IMR-90 (cell line): ENCODE measurements at regions not wholly inside any gene's neighbourhood (a gene's known extent, or its start where the extent isn't known, plus 50 kb on each side); places are given as distances from the start of the nearest gene placed in this dataset.

Source experiments
- ATAC-seq: fragments of 200-7000 bp; cut with Tn5 transposase; 2 replicates; pipeline ENCODE4 v1.9.1; 2020; ENCODE audit warnings: low read depth, mild to moderate bottlenecking, moderate library complexity
- BruUV-seq: library from RNA; stranded (reverse); fragments of 400-500 nt; replicated peaks from 2 replicates; lab custom pipeline; 2021; lab: Mats Ljungman, UMichigan
- CTCF ChIA-PET: fragments of 300-600 bp; formaldehyde crosslinking; extraction: SDS; loops from one replicate; lab custom pipeline; 2021; ENCODE audit warnings: antibody characterized with exemption; lab: Yijun Ruan, JAX
- POLR2A ChIA-PET: fragments of 300-600 bp; sonication (Branson Sonifier 250); formaldehyde crosslinking; loops from one replicate; lab custom pipeline; 2022; ENCODE audit warnings: antibody characterized with exemption; ENCODE audit not compliant: unreplicated experiment; lab: Charles Lee
- DNase-seq: peaks from one replicate; pipeline ENCODE4 v3.0.0; 2013
- H2AFZ ChIP-seq: replicated peaks from 2 replicates; pipeline ENCODE3; 2013; ENCODE audit warnings: low read length, mild to moderate bottlenecking; ENCODE audit not compliant: poor library complexity
- H2AK5ac ChIP-seq: 2 replicates; pipeline ENCODE4 v1.6.1; 2013; ENCODE audit warnings: low read depth, low read length, inconsistent platforms
- H2AK9ac ChIP-seq: replicated peaks from 2 replicates; pipeline ENCODE3; 2013; ENCODE audit warnings: mild to moderate bottlenecking, low read depth, low read length, moderate library complexity; ENCODE audit not compliant: poor library complexity
- H2BK120ac ChIP-seq: 2 replicates; pipeline ENCODE4 v1.6.1; 2013; ENCODE audit warnings: low read depth, low read length, inconsistent platforms
- H2BK15ac ChIP-seq: 3 replicates; pipeline ENCODE4 v1.6.1; 2013; ENCODE audit warnings: low read depth, low read length, inconsistent platforms
- H2BK20ac ChIP-seq: 2 replicates; pipeline ENCODE4 v1.6.1; 2013; ENCODE audit warnings: low read depth, mild to moderate bottlenecking, inconsistent platforms, low read length, moderate library complexity
- H2BK5ac ChIP-seq: 2 replicates; pipeline ENCODE4 v1.6.1; 2013; ENCODE audit warnings: mild to moderate bottlenecking, low read depth, low read length, inconsistent platforms; ENCODE audit not compliant: poor library complexity, severe bottlenecking
- H3K14ac ChIP-seq: replicated peaks from 2 replicates; pipeline ENCODE4 v1.6.1; 2013; ENCODE audit warnings: low read depth, low read length, inconsistent platforms
- H3K18ac ChIP-seq: 2 replicates; pipeline ENCODE4 v1.6.1; 2013; ENCODE audit warnings: low read depth, low read length, control low read depth
- H3K23ac ChIP-seq: 2 replicates; pipeline ENCODE4 v1.6.1; 2013; ENCODE audit warnings: low read depth, low read length, inconsistent platforms
- H3K27ac ChIP-seq: 2 replicates; pipeline ENCODE4 v1.5.1; 2013; ENCODE audit warnings: mild to moderate bottlenecking, control low read depth, low read length; ENCODE audit not compliant: insufficient read depth
- H3K27me3 ChIP-seq: 2 replicates; pipeline ENCODE4 v1.6.1; 2013; ENCODE audit warnings: low read length; ENCODE audit not compliant: control insufficient read depth, insufficient read depth
- H3K36me3 ChIP-seq: 2 replicates; pipeline ENCODE4 v1.6.1; 2013; ENCODE audit warnings: low read length, mixed read lengths; ENCODE audit not compliant: control insufficient read depth, insufficient read depth
- H3K4ac ChIP-seq: 2 replicates; pipeline ENCODE4 v1.6.1; 2013; ENCODE audit warnings: low read depth, low read length, inconsistent platforms
- H3K4me1 ChIP-seq: 2 replicates; pipeline ENCODE4 v1.6.1; 2013; ENCODE audit warnings: low read length, mixed read lengths; ENCODE audit not compliant: control insufficient read depth, insufficient read depth
- H3K4me2 ChIP-seq: 2 replicates; pipeline ENCODE4 v1.6.1; 2013; ENCODE audit warnings: low read depth, mild to moderate bottlenecking, control low read depth, low read length, moderate library complexity
- H3K4me3 ChIP-seq: 2 replicates; pipeline ENCODE4 v1.5.1; 2013; ENCODE audit warnings: low read depth, mild to moderate bottlenecking, control low read depth, low read length, moderate library complexity; ENCODE audit not compliant: insufficient read depth
- H3K56ac ChIP-seq: 2 replicates; pipeline ENCODE4 v1.6.1; 2013; ENCODE audit warnings: low read length, inconsistent platforms; ENCODE audit not compliant: insufficient read depth; ENCODE audit errors: extremely low read depth
- H3K79me1 ChIP-seq, 2 experiments: 2 replicates each; pipeline ENCODE4 v1.6.1; 2013; ENCODE audit warnings: low read length in 2 of 2, inconsistent platforms in 1 of 2, low read depth in 1 of 2
- H3K9ac ChIP-seq: 2 replicates; pipeline ENCODE4 v1.6.1; 2013; ENCODE audit warnings: low read depth, low read length, control low read depth
- H3K9me1 ChIP-seq: 2 replicates; pipeline ENCODE4 v1.6.1; 2013; ENCODE audit warnings: low read length, inconsistent platforms; ENCODE audit not compliant: insufficient read depth
- H3K9me3 ChIP-seq: 2 replicates; pipeline ENCODE4 v1.6.1; 2013; ENCODE audit warnings: low read length; ENCODE audit not compliant: control insufficient read depth, insufficient read depth
- H4K20me1 ChIP-seq: 2 replicates; pipeline ENCODE4 v1.6.1; 2013; ENCODE audit warnings: low read length, inconsistent platforms; ENCODE audit not compliant: insufficient read depth
- H4K5ac ChIP-seq: 2 replicates; pipeline ENCODE4 v1.6.1; 2013; ENCODE audit warnings: mild to moderate bottlenecking, low read depth, low read length, control low read depth
- H4K8ac ChIP-seq, 2 experiments: 2 replicates each; pipeline ENCODE4 v1.6.1; 2013; ENCODE audit warnings: low read depth in 2 of 2, low read length in 2 of 2, control low read depth in 1 of 2, inconsistent platforms in 1 of 2
- H4K91ac ChIP-seq: 2 replicates; pipeline ENCODE4 v1.6.1; 2013; ENCODE audit warnings: low read depth, low read length, inconsistent platforms; ENCODE audit not compliant: insufficient read depth
- CHD1 ChIP-seq: IDR thresholded peaks from 2 replicates; pipeline ENCODE4 v1.6.1; 2012; ENCODE audit warnings: low read depth, low read length, improper control_type of control experiment
- FOS ChIP-seq: fragments of 150-350 bp; IDR thresholded peaks from 2 replicates; pipeline ENCODE4 v1.6.1; 2016; ENCODE audit warnings: low read depth, low read length
- MAFK ChIP-seq: IDR thresholded peaks from 2 replicates; pipeline ENCODE4 v1.6.1; 2012; ENCODE audit warnings: low read depth, low read length, improper control_type of control experiment
- RAD21 ChIP-seq: IDR thresholded peaks from 2 replicates; pipeline ENCODE4 v1.6.1; 2012; ENCODE audit warnings: low read length, improper control_type of control experiment
- RCOR1 ChIP-seq: IDR thresholded peaks from 2 replicates; pipeline ENCODE4 v1.6.1; 2012; ENCODE audit warnings: mild to moderate bottlenecking, low read length, improper control_type of control experiment; ENCODE audit not compliant: insufficient replicate concordance
- SMC3 ChIP-seq: fragments of 150-350 bp; IDR thresholded peaks from 2 replicates; pipeline ENCODE4 v1.6.1; 2016; ENCODE audit warnings: low read depth, mild to moderate bottlenecking, antibody characterized with exemption, low read length, moderate library complexity
- WGBS, 2 experiments: methylation state at CpG; one replicate each; pipeline versions ENCODE4 v1.1.5 to v1.1.7; 2013; ENCODE audit warnings: missing lambda C conversion rate in 2 of 2; ENCODE audit not compliant: insufficient read length in 1 of 2; ENCODE audit errors: extremely low coverage in 2 of 2; 5-methylcytosine and 5-hydroxymethylcytosine counted together
- dilution Hi-C: fragments of 300-500 bp; cut with HindIII; formaldehyde crosslinking; loops from one replicate; pipeline ENCODE4 v1.14.3; 2018; ENCODE audit warnings: low sequenced_read_pairs; ENCODE audit not compliant: unreplicated experiment
- in situ Hi-C: fragments of 300-500 bp; cut with MboI; formaldehyde crosslinking; loops from 3 replicates; pipeline ENCODE4 v1.14.3; 2019; ENCODE audit warnings: low sequenced_read_pairs, inconsistent platforms, mixed read lengths
- intact Hi-C: fragments of 100-400 bp; cut with micrococcal nuclease; formaldehyde crosslinking; loops from 2 replicates; pipeline ENCODE4 v1.10.0; 2022
- TF ChIP-seq, protein P1 (sequence below): fragments of 150-350 bp; IDR thresholded peaks from 2 replicates; pipeline ENCODE4 v1.6.1; 2016; ENCODE audit warnings: low read depth, mild to moderate bottlenecking, low read length, moderate library complexity, borderline replicate concordance
- TF ChIP-seq, protein P2 (sequence below): conservative IDR thresholded peaks from 2 replicates; pipeline ENCODE4 v1.5.1; 2012; ENCODE audit warnings: mild to moderate bottlenecking, low read depth, low read length, improper control_type of control experiment
- TF ChIP-seq, protein P3 (sequence below): fragments of 150-350 bp; IDR thresholded peaks from 2 replicates; pipeline ENCODE4 v1.6.1; 2017; ENCODE audit warnings: mild to moderate bottlenecking, antibody characterized with exemption, low read length, low read depth

DNA sequence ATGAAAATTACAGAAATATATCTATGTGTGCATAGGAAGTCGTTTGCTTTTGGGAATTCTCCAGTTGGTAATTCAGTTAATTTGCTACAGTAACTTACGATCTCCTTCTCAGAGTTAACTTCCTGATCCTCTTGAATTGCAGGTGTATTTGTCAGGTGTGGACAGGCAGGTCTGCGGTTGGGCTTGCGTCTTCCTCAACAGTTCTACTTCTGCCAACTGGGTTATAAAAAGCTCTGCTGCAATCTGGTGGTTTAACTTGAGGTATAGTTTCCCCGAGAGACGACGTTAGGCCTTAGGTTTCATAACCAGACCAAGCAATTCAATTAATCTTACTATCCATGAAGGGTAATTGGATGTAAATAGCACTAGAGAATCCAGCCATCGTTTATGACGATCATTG, 88.2 kb downstream of the GABPA start:
- CTCF ChIA-PET: no interaction called here
- POLR2A ChIA-PET: no interaction called here
- TF ChIP-seq, protein P1, sequence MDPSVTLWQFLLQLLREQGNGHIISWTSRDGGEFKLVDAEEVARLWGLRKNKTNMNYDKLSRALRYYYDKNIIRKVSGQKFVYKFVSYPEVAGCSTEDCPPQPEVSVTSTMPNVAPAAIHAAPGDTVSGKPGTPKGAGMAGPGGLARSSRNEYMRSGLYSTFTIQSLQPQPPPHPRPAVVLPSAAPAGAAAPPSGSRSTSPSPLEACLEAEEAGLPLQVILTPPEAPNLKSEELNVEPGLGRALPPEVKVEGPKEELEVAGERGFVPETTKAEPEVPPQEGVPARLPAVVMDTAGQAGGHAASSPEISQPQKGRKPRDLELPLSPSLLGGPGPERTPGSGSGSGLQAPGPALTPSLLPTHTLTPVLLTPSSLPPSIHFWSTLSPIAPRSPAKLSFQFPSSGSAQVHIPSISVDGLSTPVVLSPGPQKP: no peak
- TF ChIP-seq CHD1 (no peak), FOS (no peak), RAD21 (no peak), RCOR1 (no peak), MAFK (no peak), SMC3 (no peak)
- TF ChIP-seq, protein P2, sequence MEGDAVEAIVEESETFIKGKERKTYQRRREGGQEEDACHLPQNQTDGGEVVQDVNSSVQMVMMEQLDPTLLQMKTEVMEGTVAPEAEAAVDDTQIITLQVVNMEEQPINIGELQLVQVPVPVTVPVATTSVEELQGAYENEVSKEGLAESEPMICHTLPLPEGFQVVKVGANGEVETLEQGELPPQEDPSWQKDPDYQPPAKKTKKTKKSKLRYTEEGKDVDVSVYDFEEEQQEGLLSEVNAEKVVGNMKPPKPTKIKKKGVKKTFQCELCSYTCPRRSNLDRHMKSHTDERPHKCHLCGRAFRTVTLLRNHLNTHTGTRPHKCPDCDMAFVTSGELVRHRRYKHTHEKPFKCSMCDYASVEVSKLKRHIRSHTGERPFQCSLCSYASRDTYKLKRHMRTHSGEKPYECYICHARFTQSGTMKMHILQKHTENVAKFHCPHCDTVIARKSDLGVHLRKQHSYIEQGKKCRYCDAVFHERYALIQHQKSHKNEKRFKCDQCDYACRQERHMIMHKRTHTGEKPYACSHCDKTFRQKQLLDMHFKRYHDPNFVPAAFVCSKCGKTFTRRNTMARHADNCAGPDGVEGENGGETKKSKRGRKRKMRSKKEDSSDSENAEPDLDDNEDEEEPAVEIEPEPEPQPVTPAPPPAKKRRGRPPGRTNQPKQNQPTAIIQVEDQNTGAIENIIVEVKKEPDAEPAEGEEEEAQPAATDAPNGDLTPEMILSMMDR: no peak
- TF ChIP-seq, protein P3, sequence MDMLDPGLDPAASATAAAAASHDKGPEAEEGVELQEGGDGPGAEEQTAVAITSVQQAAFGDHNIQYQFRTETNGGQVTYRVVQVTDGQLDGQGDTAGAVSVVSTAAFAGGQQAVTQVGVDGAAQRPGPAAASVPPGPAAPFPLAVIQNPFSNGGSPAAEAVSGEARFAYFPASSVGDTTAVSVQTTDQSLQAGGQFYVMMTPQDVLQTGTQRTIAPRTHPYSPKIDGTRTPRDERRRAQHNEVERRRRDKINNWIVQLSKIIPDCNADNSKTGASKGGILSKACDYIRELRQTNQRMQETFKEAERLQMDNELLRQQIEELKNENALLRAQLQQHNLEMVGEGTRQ: no peak
- in situ Hi-C loops (no loop called here), dilution Hi-C loops (no loop called here), intact Hi-C loops (no loop called here)
- Histone ChIP-seq H3K4ac (no peak overlapping the region), H3K4me3 (no peak overlapping the region), H2AK5ac (no peak overlapping the region), H2AK9ac (no peak overlapping the region), H3K23ac (no peak overlapping the region), H4K20me1 (no peaks in the 10 kb centered on the region), H3K79me1 (no peaks in the 10 kb centered on the region), H3K27ac (no peak overlapping the region), H3K27me3 (no peaks in the 10 kb centered on the region; the same call in none of the 2 replicates), H3K18ac (no peak overlapping the region), H2BK5ac (no peak overlapping the region), H4K91ac (no peak overlapping the region), H3K9me3 (no peaks in the 10 kb centered on the region), H3K4me1 (no peaks in the 10 kb centered on the region), H4K8ac (no peak overlapping the region), H3K4me2 (no peak overlapping the region), H3K36me3 (no peaks in the 10 kb centered on the region), H3K56ac (no peak overlapping the region), H2BK15ac (no peak overlapping the region), H2AFZ (no peak overlapping the region), H2BK120ac (no peak overlapping the region), H3K14ac (no peak overlapping the region), H3K9me1 (no peaks in the 10 kb centered on the region), H4K5ac (no peak overlapping the region), H3K9ac (no peak overlapping the region), H2BK20ac (no peak overlapping the region)
- no peak for ATAC-seq
- WGBS, 2 experiments: no CpG with 5 or more reads among the region's 9 CpGs
- BruUV-seq: no TSS peak
- no peak for DNase-seq
